Natural killer cell (primary cell): ENCODE measurements at regions not wholly inside any gene's neighbourhood (a gene's known extent, or its start where the extent isn't known, plus 50 kb on each side); places are given as distances from the start of the nearest gene placed in this dataset.

Source experiments
- ATAC-seq, 3 donors: fragments of 150-1000 bp in 2 of 3; fragments of 200-7000 bp in 1 of 3; cut with Tn5 transposase; 1 replicate in 1 of 3; 2 replicates in 2 of 3; pipeline ENCODE4 v1.10.0; 2021; ENCODE audit warnings: mild to moderate bottlenecking in 2 of 3, moderate library complexity in 2 of 3
- DNase-seq, 2 donors: peaks; one replicate each; pipeline versions ENCODE4 v3.0.0 to v3.0.0-alpha.2; 2013 to 2021; ENCODE audit warnings: mixed read lengths in 1 of 2
- H3K27ac ChIP-seq: one replicate; pipeline ENCODE4 v1.5.1; 2013; ENCODE audit warnings: mild to moderate bottlenecking, low read length
- H3K27me3 ChIP-seq: one replicate; pipeline ENCODE4 v1.6.1; 2013; ENCODE audit warnings: low read length; ENCODE audit not compliant: control insufficient read depth, insufficient read depth
- H3K36me3 ChIP-seq: one replicate; pipeline ENCODE4 v1.6.1; 2013; ENCODE audit warnings: low read length; ENCODE audit not compliant: control insufficient read depth, insufficient read depth
- H3K4me1 ChIP-seq: one replicate; pipeline ENCODE4 v1.6.1; 2013; ENCODE audit warnings: low read length; ENCODE audit not compliant: control insufficient read depth, insufficient read depth
- H3K4me3 ChIP-seq: one replicate; pipeline ENCODE4 v1.5.1; 2013; ENCODE audit warnings: low read length
- H3K9me3 ChIP-seq: one replicate; pipeline ENCODE4 v1.6.1; 2013; ENCODE audit warnings: low read length; ENCODE audit not compliant: control insufficient read depth, insufficient read depth
- H3K27ac Mint-ChIP-seq, 2 donors: one replicate each; pipeline ENCODE4 v1.8.0; 2022; ENCODE audit warnings: mild to moderate bottlenecking in 2 of 2, mixed read lengths in 2 of 2, moderate library complexity in 1 of 2
- H3K27me3 Mint-ChIP-seq, 2 donors: one replicate each; pipeline ENCODE4 v1.8.0; 2022; ENCODE audit warnings: low read depth in 2 of 2, mixed read lengths in 2 of 2
- H3K36me3 Mint-ChIP-seq: one replicate; pipeline ENCODE4 v1.8.0; 2022; ENCODE audit warnings: mixed read lengths
- H3K4me1 Mint-ChIP-seq, 2 donors: one replicate each; pipeline ENCODE4 v1.8.0; 2022; ENCODE audit warnings: mixed read lengths in 2 of 2
- H3K4me3 Mint-ChIP-seq: one replicate; pipeline ENCODE4 v1.8.0; 2022; ENCODE audit warnings: mild to moderate bottlenecking, moderate library complexity, mixed read lengths
- H3K9me3 Mint-ChIP-seq, 2 donors: one replicate each; pipeline ENCODE4 v1.8.0; 2022; ENCODE audit warnings: mixed read lengths in 2 of 2
- WGBS: methylation state at CpG from one replicate; pipeline ENCODE4 v1.1.7; 2013; ENCODE audit warnings: missing lambda C conversion rate; ENCODE audit not compliant: insufficient coverage; 5-methylcytosine and 5-hydroxymethylcytosine counted together
- intact Hi-C: fragments of 100-400 bp; cut with micrococcal nuclease; formaldehyde crosslinking; loops from one replicate; pipeline ENCODE4 v1.14.2; 2022
- TF ChIP-seq, protein P1 (sequence below): fragments of 200-600 bp; IDR thresholded peaks from one replicate; pipeline ENCODE4 v1.8.0; 2022; ENCODE audit warnings: antibody characterized with exemption

DNA sequence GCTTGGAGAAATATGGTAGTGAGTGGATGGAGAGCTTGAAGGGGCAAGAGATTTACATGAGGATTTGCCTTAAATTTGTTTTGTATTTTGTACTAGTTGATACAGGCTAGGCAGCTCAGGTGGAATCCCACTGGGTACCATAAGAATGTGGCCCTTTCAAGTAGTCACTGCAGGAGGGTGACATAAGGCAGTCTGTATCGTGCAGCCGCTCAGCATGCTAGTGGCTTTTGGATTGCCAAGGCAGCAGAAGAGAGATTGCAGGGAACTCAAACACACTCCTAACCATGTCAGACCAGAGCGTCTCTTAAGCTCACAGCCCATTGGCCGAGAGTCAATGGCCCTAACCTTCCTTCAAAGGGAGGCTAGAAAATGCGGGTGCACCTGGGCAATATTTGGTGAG is 420.0 kb downstream of the ADGRL2 start:
- no peak overlapping the region for H3K4me3 ChIP-seq
- no peak overlapping the region for H3K4me3 Mint-ChIP-seq
- H3K4me1 ChIP-seq: no peaks in the 10 kb centered on the region
- ATAC-seq: no peak
- H3K27me3 Mint-ChIP-seq: no peaks in the 10 kb centered on the region
- H3K27me3 ChIP-seq: no peaks in the 10 kb centered on the region
- DNase-seq: no peak
- no peak overlapping the region for H3K27ac Mint-ChIP-seq
- H3K9me3 Mint-ChIP-seq: peaks cover 4 to 6% of the 10 kb centered on the region in 2 donors
- H3K36me3 ChIP-seq: no peaks in the 10 kb centered on the region
- H3K4me1 Mint-ChIP-seq: peaks cover 0 to 4% of the 10 kb centered on the region in 2 donors
- intact Hi-C loops: loop anchor here (10.0 kb wide), 1 partner anchor 66 kb away; no protein-coding TSS in a partner anchor
- no peaks in the 10 kb centered on the region for H3K9me3 ChIP-seq
- 94% methylated on average over 5 of the region's 5 CpGs for WGBS
- no peak overlapping the region for H3K27ac ChIP-seq
- H3K36me3 Mint-ChIP-seq: no peaks in the 10 kb centered on the region
- TF ChIP-seq, protein P1, sequence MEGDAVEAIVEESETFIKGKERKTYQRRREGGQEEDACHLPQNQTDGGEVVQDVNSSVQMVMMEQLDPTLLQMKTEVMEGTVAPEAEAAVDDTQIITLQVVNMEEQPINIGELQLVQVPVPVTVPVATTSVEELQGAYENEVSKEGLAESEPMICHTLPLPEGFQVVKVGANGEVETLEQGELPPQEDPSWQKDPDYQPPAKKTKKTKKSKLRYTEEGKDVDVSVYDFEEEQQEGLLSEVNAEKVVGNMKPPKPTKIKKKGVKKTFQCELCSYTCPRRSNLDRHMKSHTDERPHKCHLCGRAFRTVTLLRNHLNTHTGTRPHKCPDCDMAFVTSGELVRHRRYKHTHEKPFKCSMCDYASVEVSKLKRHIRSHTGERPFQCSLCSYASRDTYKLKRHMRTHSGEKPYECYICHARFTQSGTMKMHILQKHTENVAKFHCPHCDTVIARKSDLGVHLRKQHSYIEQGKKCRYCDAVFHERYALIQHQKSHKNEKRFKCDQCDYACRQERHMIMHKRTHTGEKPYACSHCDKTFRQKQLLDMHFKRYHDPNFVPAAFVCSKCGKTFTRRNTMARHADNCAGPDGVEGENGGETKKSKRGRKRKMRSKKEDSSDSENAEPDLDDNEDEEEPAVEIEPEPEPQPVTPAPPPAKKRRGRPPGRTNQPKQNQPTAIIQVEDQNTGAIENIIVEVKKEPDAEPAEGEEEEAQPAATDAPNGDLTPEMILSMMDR: no peak

DNA sequence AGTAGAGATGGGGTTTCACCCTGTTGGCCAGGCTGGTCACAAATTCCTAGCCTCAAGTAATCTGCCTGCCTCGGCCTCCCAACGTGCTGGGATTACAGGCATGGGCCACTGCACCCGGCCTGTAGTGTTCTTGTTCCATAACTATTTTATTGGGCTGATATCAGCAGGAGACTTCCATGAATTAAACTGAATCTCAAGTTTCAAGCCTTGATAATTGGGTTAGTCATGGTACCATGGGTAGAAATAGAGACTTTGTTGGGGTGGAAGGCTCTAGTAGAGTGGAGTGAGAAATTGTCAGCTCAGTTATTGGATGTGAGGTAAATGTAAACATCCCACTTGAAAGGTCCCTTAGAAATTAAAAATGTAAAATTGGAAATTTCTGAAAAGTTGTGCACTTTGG is 419.1 kb downstream of the ADGRL2 start:
- no peaks in the 10 kb centered on the region for H3K4me1 Mint-ChIP-seq
- H3K36me3 ChIP-seq: no peaks in the 10 kb centered on the region
- intact Hi-C loops: loop anchor here (10.0 kb wide), 1 partner anchor 65 kb away; no protein-coding TSS in a partner anchor

DNA sequence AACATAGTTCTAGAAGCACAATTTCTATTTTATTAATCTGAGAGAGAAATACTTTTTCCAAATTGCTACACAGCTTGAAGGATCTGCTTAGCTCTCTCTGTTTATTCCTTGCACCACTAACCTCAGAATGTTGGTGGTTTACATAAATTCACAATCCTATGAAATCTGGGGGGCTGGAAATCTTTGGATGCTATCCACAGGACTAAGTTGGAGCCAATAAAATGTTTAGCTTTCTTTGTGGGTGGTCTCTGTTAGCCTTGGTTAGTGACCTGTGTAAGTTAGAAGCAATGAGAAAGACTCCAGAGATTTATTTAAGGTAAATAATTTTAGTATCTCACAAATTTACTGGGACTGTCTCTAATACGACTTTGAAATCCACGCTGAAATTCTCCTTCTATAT is 418.1 kb downstream of the ADGRL2 start:
- Mint-ChIP-seq H3K4me1 (no peaks in the 10 kb centered on the region), H3K9me3 (peaks cover 4 to 8% of the 10 kb centered on the region in 2 donors), H3K27ac (no peak overlapping the region), H3K36me3 (no peaks in the 10 kb centered on the region), H3K27me3 (no peaks in the 10 kb centered on the region), H3K4me3 (no peak overlapping the region)
- Histone ChIP-seq H3K9me3 (no peaks in the 10 kb centered on the region), H3K4me3 (no peak overlapping the region), H3K36me3 (no peaks in the 10 kb centered on the region), H3K4me1 (no peaks in the 10 kb centered on the region), H3K27me3 (no peaks in the 10 kb centered on the region), H3K27ac (no peak overlapping the region)
- ATAC-seq: no peak
- intact Hi-C loops: no loop called here
- WGBS: 95% methylated on average over 2 of the region's 2 CpGs
- DNase-seq: no peak
- TF ChIP-seq, protein P1: no peak

More for the DNA sequence above, 419.1 kb downstream of the ADGRL2 start:
- Histone ChIP-seq H3K4me1 (no peaks in the 10 kb centered on the region), H3K27ac (no peak overlapping the region), H3K4me3 (no peak overlapping the region), H3K27me3 (no peaks in the 10 kb centered on the region), H3K9me3 (no peaks in the 10 kb centered on the region)
- Mint-ChIP-seq H3K27me3 (no peaks in the 10 kb centered on the region), H3K9me3 (peaks cover 4 to 8% of the 10 kb centered on the region in 2 donors), H3K27ac (no peak overlapping the region), H3K36me3 (no peaks in the 10 kb centered on the region), H3K4me3 (no peak overlapping the region)
- no peak for DNase-seq
- no peak for ATAC-seq
- TF ChIP-seq, protein P1: no peak
- WGBS: 80% methylated on average over 3 of the region's 3 CpGs

DNA sequence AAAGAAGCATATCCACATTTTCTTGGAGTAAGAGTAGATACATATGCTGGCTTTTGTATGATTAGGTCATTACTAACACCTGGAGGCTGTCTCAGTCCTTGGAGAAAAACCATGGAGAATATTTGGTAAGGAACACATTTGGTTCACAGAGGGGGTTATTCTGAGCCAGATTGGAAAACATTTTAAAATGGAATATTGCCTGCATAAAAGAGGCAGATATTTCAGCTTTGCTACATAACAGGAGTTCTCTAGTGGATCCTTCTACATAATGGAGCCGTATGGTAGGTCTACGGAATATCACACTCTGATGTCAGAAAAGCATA is 415.1 kb downstream of the ADGRL2 start:
- intact Hi-C loops: no loop called here
- 97% methylated on average over 2 of the region's 2 CpGs for WGBS

More for the DNA sequence above, 415.1 kb downstream of the ADGRL2 start:
- Mint-ChIP-seq H3K27ac (no peak overlapping the region), H3K9me3 (peaks cover 4 to 5% of the 10 kb centered on the region in 2 donors), H3K4me1 (no peaks in the 10 kb centered on the region), H3K36me3 (no peaks in the 10 kb centered on the region), H3K27me3 (no peaks in the 10 kb centered on the region), H3K4me3 (no peak overlapping the region)
- H3K27me3 ChIP-seq: no peaks in the 10 kb centered on the region
- H3K27ac ChIP-seq: no peak overlapping the region
- TF ChIP-seq, protein P1: no peak
- no peak overlapping the region for H3K4me3 ChIP-seq
- no peak for ATAC-seq
- H3K9me3 ChIP-seq: no peaks in the 10 kb centered on the region
- no peaks in the 10 kb centered on the region for H3K36me3 ChIP-seq
- no peaks in the 10 kb centered on the region for H3K4me1 ChIP-seq
- DNase-seq: no peak
